ENCODE measurements at regions not wholly inside any gene's neighbourhood (a gene's known extent, or its start where the extent isn't known, plus 50 kb on each side); places are given as distances from the start of the nearest gene placed in this dataset.

GRCh38 chr10:6969659-6970058 is 389.6 kb upstream of the PRKCQ start:
- no peak for ATAC-seq
- Mint-ChIP-seq H3K36me3 (ENCODE audit: insufficient read depth) (no peaks in the 10 kb centered on the region), H3K27me3 (ENCODE audit: low read depth) (peaks cover 6% of the 10 kb centered on the region)

GRCh38 chr10:6964543-6964942 is 384.5 kb upstream of the PRKCQ start:
- no peak overlapping the region for H3K4me3 Mint-ChIP-seq
- peaks cover 10% of the 10 kb centered on the region for H3K27me3 Mint-ChIP-seq (ENCODE audit: low read depth)
- ATAC-seq = no peak

More at GRCh38 chr10:6969659-6970058, 389.6 kb upstream of the PRKCQ start:
- DNase-seq = no peak
- peaks cover 9% of the 10 kb centered on the region for H3K4me1 Mint-ChIP-seq (ENCODE audit: low read depth)
- H3K9me3 Mint-ChIP-seq = no peaks in the 10 kb centered on the region
- no peak overlapping the region for H3K4me3 Mint-ChIP-seq

GRCh38 chr10:6962576-6962975 is 382.5 kb upstream of the PRKCQ start:
- DNase-seq (no peak), ATAC-seq (no peak)
- Mint-ChIP-seq H3K36me3 (ENCODE audit: insufficient read depth) (no peaks in the 10 kb centered on the region), H3K4me3 (no peak overlapping the region), H3K27me3 (ENCODE audit: low read depth) (peaks cover 10% of the 10 kb centered on the region), H3K9me3 (no peaks in the 10 kb centered on the region), H3K4me1 (ENCODE audit: low read depth) (peaks cover 15% of the 10 kb centered on the region)

More at GRCh38 chr10:6964543-6964942, 384.5 kb upstream of the PRKCQ start:
- no peaks in the 10 kb centered on the region for H3K9me3 Mint-ChIP-seq
- no peaks in the 10 kb centered on the region for H3K36me3 Mint-ChIP-seq (ENCODE audit: insufficient read depth)
- DNase-seq = no peak
- H3K4me1 Mint-ChIP-seq (ENCODE audit: low read depth) = peaks cover 2% of the 10 kb centered on the region

- DNase-seq (no peak), ATAC-seq (no peak)
- no peaks in the 10 kb centered on the region for H3K9me3 Mint-ChIP-seq
- H3K4me1 Mint-ChIP-seq (ENCODE audit: low read depth) = peaks cover 15% of the 10 kb centered on the region
- H3K27me3 Mint-ChIP-seq (ENCODE audit: low read depth) = peaks cover 4% of the 10 kb centered on the region
- H3K4me3 Mint-ChIP-seq = no peak overlapping the region
- no peaks in the 10 kb centered on the region for H3K36me3 Mint-ChIP-seq (ENCODE audit: insufficient read depth)
Observed at GRCh38 chr10:6958711-6959110, 378.6 kb upstream of the PRKCQ start.

- no peaks in the 10 kb centered on the region for H3K36me3 Mint-ChIP-seq (ENCODE audit: insufficient read depth)
- DNase-seq (no peak), ATAC-seq (no peak)
- H3K9me3 Mint-ChIP-seq = no peaks in the 10 kb centered on the region
- H3K27me3 Mint-ChIP-seq (ENCODE audit: low read depth) = peaks cover 4% of the 10 kb centered on the region
- H3K4me1 Mint-ChIP-seq (ENCODE audit: low read depth) = peaks cover 15% of the 10 kb centered on the region
- H3K4me3 Mint-ChIP-seq = no peak overlapping the region
Observed at GRCh38 chr10:6958254-6958653, 378.2 kb upstream of the PRKCQ start.

- DNase-seq = no peak
- H3K36me3 Mint-ChIP-seq (ENCODE audit: insufficient read depth) = no peaks in the 10 kb centered on the region
- ATAC-seq = no peak
- no peak overlapping the region for H3K4me3 Mint-ChIP-seq
- no peaks in the 10 kb centered on the region for H3K9me3 Mint-ChIP-seq
- peaks cover 4% of the 10 kb centered on the region for H3K27me3 Mint-ChIP-seq (ENCODE audit: low read depth)
- peaks cover 14% of the 10 kb centered on the region for H3K4me1 Mint-ChIP-seq (ENCODE audit: low read depth)
Observed at GRCh38 chr10:6957851-6958250, 377.8 kb upstream of the PRKCQ start.

GRCh38 chr10:6956562-6956961 is 376.5 kb upstream of the PRKCQ start:
- Mint-ChIP-seq H3K4me1 (ENCODE audit: low read depth) (peaks cover 13% of the 10 kb centered on the region), H3K27me3 (ENCODE audit: low read depth) (peaks cover 4% of the 10 kb centered on the region), H3K9me3 (no peaks in the 10 kb centered on the region), H3K36me3 (ENCODE audit: insufficient read depth) (no peaks in the 10 kb centered on the region), H3K4me3 (no peak overlapping the region)
- ATAC-seq = no peak
- DNase-seq = no peak

- ATAC-seq (no peak), DNase-seq (no peak)
- Mint-ChIP-seq H3K27me3 (ENCODE audit: low read depth) (no peaks in the 10 kb centered on the region), H3K4me1 (ENCODE audit: low read depth) (peaks cover 6% of the 10 kb centered on the region), H3K4me3 (no peak overlapping the region), H3K9me3 (no peaks in the 10 kb centered on the region), H3K36me3 (ENCODE audit: insufficient read depth) (no peaks in the 10 kb centered on the region)
Observed at GRCh38 chr10:6953271-6953801, 373.3 kb upstream of the PRKCQ start.

- Mint-ChIP-seq H3K4me1 (ENCODE audit: low read depth) (no peaks in the 10 kb centered on the region), H3K27me3 (ENCODE audit: low read depth) (no peaks in the 10 kb centered on the region), H3K4me3 (no peak overlapping the region), H3K9me3 (no peaks in the 10 kb centered on the region), H3K36me3 (ENCODE audit: insufficient read depth) (no peaks in the 10 kb centered on the region)
- DNase-seq (no peak), ATAC-seq (no peak)
Observed at GRCh38 chr10:6951732-6952131, 371.7 kb upstream of the PRKCQ start.

GRCh38 chr10:6950133-6950532 is 370.1 kb upstream of the PRKCQ start:
- Mint-ChIP-seq H3K36me3 (ENCODE audit: insufficient read depth) (no peaks in the 10 kb centered on the region), H3K4me3 (no peak overlapping the region), H3K9me3 (no peaks in the 10 kb centered on the region), H3K27me3 (ENCODE audit: low read depth) (peaks cover 1% of the 10 kb centered on the region), H3K4me1 (ENCODE audit: low read depth) (no peaks in the 10 kb centered on the region)
- ATAC-seq (peak in 1 of 2 donors; percentile 75), DNase-seq (no peak)

- H3K36me3 Mint-ChIP-seq (ENCODE audit: insufficient read depth) = no peaks in the 10 kb centered on the region
- no peak overlapping the region for H3K4me3 Mint-ChIP-seq
- H3K9me3 Mint-ChIP-seq = no peaks in the 10 kb centered on the region
- no peak for DNase-seq
- H3K4me1 Mint-ChIP-seq (ENCODE audit: low read depth) = no peaks in the 10 kb centered on the region
- H3K27me3 Mint-ChIP-seq (ENCODE audit: low read depth) = peaks cover 7% of the 10 kb centered on the region
- no peak for ATAC-seq
Observed at GRCh38 chr10:6944436-6944835, 364.4 kb upstream of the PRKCQ start.

- Mint-ChIP-seq H3K4me1 (ENCODE audit: low read depth) (no peaks in the 10 kb centered on the region), H3K4me3 (no peak overlapping the region), H3K36me3 (ENCODE audit: insufficient read depth) (no peaks in the 10 kb centered on the region), H3K27me3 (ENCODE audit: low read depth) (peaks cover 5% of the 10 kb centered on the region), H3K9me3 (peaks cover 5% of the 10 kb centered on the region)
- no peak for DNase-seq
- ATAC-seq = no peak
Observed at GRCh38 chr10:6938384-6938783, 358.3 kb upstream of the PRKCQ start.

- Mint-ChIP-seq H3K4me3 (no peak overlapping the region), H3K36me3 (ENCODE audit: insufficient read depth) (no peaks in the 10 kb centered on the region), H3K27me3 (ENCODE audit: low read depth) (peaks cover 1% of the 10 kb centered on the region), H3K4me1 (ENCODE audit: low read depth) (no peaks in the 10 kb centered on the region), H3K9me3 (peaks cover 5% of the 10 kb centered on the region)
- DNase-seq (no peak), ATAC-seq (no peak)
Observed at GRCh38 chr10:6936931-6937330, 356.9 kb upstream of the PRKCQ start.

GRCh38 chr10:6929148-6929830 is 349.2 kb upstream of the PRKCQ start:
- ATAC-seq (no peak), DNase-seq (no peak)
- Mint-ChIP-seq H3K27me3 (ENCODE audit: low read depth) (no peaks in the 10 kb centered on the region), H3K4me1 (ENCODE audit: low read depth) (peaks cover 49% of the 10 kb centered on the region), H3K9me3 (no peaks in the 10 kb centered on the region), H3K4me3 (no peak overlapping the region), H3K36me3 (ENCODE audit: insufficient read depth) (no peaks in the 10 kb centered on the region)

- H3K4me3 Mint-ChIP-seq = peak overlapping the region; percentile 81
- no peaks in the 10 kb centered on the region for H3K36me3 Mint-ChIP-seq (ENCODE audit: insufficient read depth)
- ATAC-seq (no peak), DNase-seq (no peak)
- no peaks in the 10 kb centered on the region for H3K9me3 Mint-ChIP-seq
- peaks cover 51% of the 10 kb centered on the region for H3K4me1 Mint-ChIP-seq (ENCODE audit: low read depth)
- no peaks in the 10 kb centered on the region for H3K27me3 Mint-ChIP-seq (ENCODE audit: low read depth)
Observed at GRCh38 chr10:6928586-6928985, 348.5 kb upstream of the PRKCQ start.
